AG04450 (cell line): ENCODE measurements at regions not wholly inside any gene's neighbourhood (a gene's known extent, or its start where the extent isn't known, plus 50 kb on each side); places are given as distances from the start of the nearest gene placed in this dataset.

ENCODE experiments used
- CTCF ChIA-PET: fragments of 300-600, 350-600 bp; formaldehyde crosslinking; extraction: SDS; loops from one replicate; lab custom pipeline; 2022; ENCODE audit warnings: antibody characterized with exemption, inconsistent platforms; lab: Charles Lee
- POLR2A ChIA-PET: fragments of 350-600 bp; formaldehyde crosslinking; extraction: SDS; loops from one replicate; lab custom pipeline; 2021; ENCODE audit warnings: antibody characterized with exemption, inconsistent platforms; lab: Yijun Ruan, JAX
- DNase-seq: peaks from one replicate; pipeline ENCODE4 v3.0.0-alpha.2; 2011; ENCODE audit warnings: low read depth, low spot score
- H3K27ac ChIP-seq: one replicate; pipeline ENCODE4 v1.5.1; 2012; ENCODE audit warnings: low read depth, low read length, control low read depth
- H3K27me3 ChIP-seq: one replicate; pipeline ENCODE4 v1.6.0; 2012; ENCODE audit warnings: low read length; ENCODE audit not compliant: control insufficient read depth, insufficient read depth
- H3K4me3 ChIP-seq: 2 replicates; pipeline ENCODE4 v1.5.1; 2011; ENCODE audit warnings: mild to moderate bottlenecking, low read depth, low read length, control low read depth
- H3K9me3 ChIP-seq: 2 replicates; pipeline ENCODE4 v1.5.1; 2012; ENCODE audit warnings: low read length; ENCODE audit not compliant: control insufficient read depth, insufficient read depth
- CTCF ChIP-seq: IDR thresholded peaks from 2 replicates; pipeline ENCODE4 v1.5.1; 2011; ENCODE audit warnings: low read depth, low read length, control low read depth, inconsistent platforms

- TF ChIP-seq CTCF: no peak
- no peaks in the 10 kb centered on the region for H3K27me3 ChIP-seq
- POLR2A ChIA-PET: no interaction called here
Observed at GRCh38 chr16:59047114-59047513, 313.0 kb upstream of the GOT2 start.

GRCh38 chr16:59046335-59046734 is 312.2 kb upstream of the GOT2 start:
- no peak overlapping the region for H3K4me3 ChIP-seq
- POLR2A ChIA-PET: no interaction called here
- DNase-seq: no peak
- H3K9me3 ChIP-seq: peaks cover 6% of the 10 kb centered on the region; the same call in 1 of the 2 replicates
- no peak for TF ChIP-seq CTCF
- H3K27me3 ChIP-seq: no peaks in the 10 kb centered on the region
- H3K27ac ChIP-seq: no peak overlapping the region
- CTCF ChIA-PET: no interaction called here

More at GRCh38 chr16:59047114-59047513, 313.0 kb upstream of the GOT2 start:
- H3K9me3 ChIP-seq: peaks cover 6% of the 10 kb centered on the region; the same call in 1 of the 2 replicates
- H3K27ac ChIP-seq: no peak overlapping the region
- CTCF ChIA-PET: no interaction called here
- no peak overlapping the region for H3K4me3 ChIP-seq
- DNase-seq: no peak

GRCh38 chr16:59045501-59045900 is 311.4 kb upstream of the GOT2 start:
- no peak for TF ChIP-seq CTCF
- no peak for DNase-seq
- ChIA-PET CTCF (no interaction called here), POLR2A (no interaction called here)
- H3K27ac ChIP-seq: no peak overlapping the region
- peaks cover 6% of the 10 kb centered on the region; the same call in 1 of the 2 replicates for H3K9me3 ChIP-seq
- no peaks in the 10 kb centered on the region for H3K27me3 ChIP-seq
- no peak overlapping the region for H3K4me3 ChIP-seq

GRCh38 chr16:59044616-59045015 is 310.5 kb upstream of the GOT2 start:
- Histone ChIP-seq H3K9me3 (peaks cover 6% of the 10 kb centered on the region; the same call in 1 of the 2 replicates), H3K4me3 (no peak overlapping the region), H3K27ac (no peak overlapping the region), H3K27me3 (no peaks in the 10 kb centered on the region)
- no peak for TF ChIP-seq CTCF
- POLR2A ChIA-PET: no interaction called here
- DNase-seq: no peak
- CTCF ChIA-PET: no interaction called here

GRCh38 chr16:59042301-59042700 is 308.2 kb upstream of the GOT2 start:
- ChIA-PET CTCF (no interaction called here), POLR2A (no interaction called here)
- no peak for DNase-seq
- H3K27me3 ChIP-seq: no peaks in the 10 kb centered on the region
- no peak for TF ChIP-seq CTCF
- H3K9me3 ChIP-seq: peaks cover 6% of the 10 kb centered on the region; the same call in 1 of the 2 replicates
- H3K4me3 ChIP-seq: no peak overlapping the region
- H3K27ac ChIP-seq: no peak overlapping the region
